ENCODE measurements at regions not wholly inside any gene's neighbourhood (a gene's known extent, or its start where the extent isn't known, plus 50 kb on each side); places are given as distances from the start of the nearest gene placed in this dataset.

- intact Hi-C loops (cut with DNase I): no loop called here
- Histone ChIP-seq H3K27me3 (no peaks in the 10 kb centered on the region), H3K4me1 (no peaks in the 10 kb centered on the region), H3K9me3 (no peaks in the 10 kb centered on the region), H3K36me3 (no peaks in the 10 kb centered on the region), H3K27ac (no peak overlapping the region), H3K4me3 (no peak overlapping the region)
- no peak for DNase-seq (ENCODE audit: extremely low spot score in 2 of 2)
- no peak for TF ChIP-seq POLR2AphosphoS5 (IDR thresholded peaks at IDR 0.05; ENCODE audit: insufficient read depth in 1 of 2, low read depth in 1 of 2)
- no peak for TF ChIP-seq POLR2A (IDR thresholded peaks at IDR 0.05)
- no peak for TF ChIP-seq CTCF (IDR thresholded peaks at IDR 0.05)
Observed at GRCh38 chr3:28066020-28066419, 175.4 kb upstream of the CMC1 start.

GRCh38 chr3:28067014-28067413 lies 174.4 kb upstream of the CMC1 start:
- H3K36me3 ChIP-seq: no peaks in the 10 kb centered on the region
- no peaks in the 10 kb centered on the region for H3K9me3 ChIP-seq
- H3K4me3 ChIP-seq: no peak overlapping the region
- no peak overlapping the region for H3K27ac ChIP-seq
- H3K4me1 ChIP-seq: no peaks in the 10 kb centered on the region
- TF ChIP-seq POLR2AphosphoS5 (IDR thresholded peaks at IDR 0.05; ENCODE audit: insufficient read depth in 1 of 2, low read depth in 1 of 2) (no peak), POLR2A (IDR thresholded peaks at IDR 0.05) (no peak), CTCF (IDR thresholded peaks at IDR 0.05) (no peak)
- no peak for DNase-seq (ENCODE audit: extremely low spot score in 2 of 2)
- intact Hi-C loops (cut with DNase I): no loop called here
- H3K27me3 ChIP-seq: no peaks in the 10 kb centered on the region

DNA sequence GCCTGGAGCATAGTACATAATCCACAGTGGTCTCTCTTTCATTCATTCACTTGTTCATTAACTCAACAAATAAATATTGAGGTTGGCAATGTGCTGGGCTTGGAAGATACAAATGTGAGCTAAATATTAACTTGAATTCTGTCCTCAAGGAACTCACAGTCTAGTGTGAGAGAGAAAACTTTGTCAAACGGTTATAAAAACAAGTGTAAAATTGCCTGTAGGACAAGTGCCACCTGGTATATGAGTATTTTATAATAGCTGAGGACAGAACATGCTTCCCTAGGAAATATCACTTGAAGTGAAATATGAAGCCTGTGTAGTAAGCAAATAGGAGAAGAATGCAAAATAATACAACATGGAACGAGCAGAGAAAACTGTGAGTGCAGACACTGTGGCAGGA lies 173.1 kb upstream of the CMC1 start:
- H3K36me3 ChIP-seq: no peaks in the 10 kb centered on the region
- intact Hi-C loops (cut with DNase I): no loop called here
- H3K4me3 ChIP-seq: no peak overlapping the region
- TF ChIP-seq POLR2AphosphoS5 (IDR thresholded peaks at IDR 0.05; ENCODE audit: insufficient read depth in 1 of 2, low read depth in 1 of 2): no peak
- no peak overlapping the region for H3K27ac ChIP-seq
- H3K9me3 ChIP-seq: no peaks in the 10 kb centered on the region
- H3K4me1 ChIP-seq: no peaks in the 10 kb centered on the region
- H3K27me3 ChIP-seq: no peaks in the 10 kb centered on the region
- no peak for DNase-seq (ENCODE audit: extremely low spot score in 2 of 2)

DNA sequence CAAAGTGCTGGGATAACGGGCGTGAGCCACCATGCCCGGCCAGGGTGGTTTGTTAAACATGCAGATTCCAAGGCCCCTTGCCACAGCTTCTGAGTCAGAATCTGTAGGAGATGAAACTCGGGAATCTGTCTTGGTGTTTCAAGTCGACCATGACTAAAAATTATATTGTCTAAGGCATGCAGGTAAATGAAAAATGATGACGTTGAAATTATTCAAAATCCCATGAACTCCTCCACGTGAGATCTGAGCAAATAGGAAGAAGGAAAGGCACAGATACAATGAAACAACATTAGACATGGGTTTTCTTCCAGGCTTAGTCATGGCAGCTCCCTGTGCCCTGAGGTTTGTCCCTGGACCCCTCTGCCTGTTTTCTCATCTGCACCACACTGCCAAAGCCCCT lies 172.0 kb upstream of the CMC1 start:
- no peaks in the 10 kb centered on the region for H3K4me1 ChIP-seq
- H3K4me3 ChIP-seq: no peak overlapping the region
- no peaks in the 10 kb centered on the region for H3K36me3 ChIP-seq
- H3K27me3 ChIP-seq: no peaks in the 10 kb centered on the region
- H3K27ac ChIP-seq: no peak overlapping the region
- intact Hi-C loops (cut with DNase I): no loop called here
- no peak for DNase-seq (ENCODE audit: extremely low spot score in 2 of 2)
- TF ChIP-seq POLR2A (IDR thresholded peaks at IDR 0.05) (no peak), POLR2AphosphoS5 (IDR thresholded peaks at IDR 0.05; ENCODE audit: insufficient read depth in 1 of 2, low read depth in 1 of 2) (no peak), CTCF (IDR thresholded peaks at IDR 0.05) (no peak)
- H3K9me3 ChIP-seq: no peaks in the 10 kb centered on the region

DNA sequence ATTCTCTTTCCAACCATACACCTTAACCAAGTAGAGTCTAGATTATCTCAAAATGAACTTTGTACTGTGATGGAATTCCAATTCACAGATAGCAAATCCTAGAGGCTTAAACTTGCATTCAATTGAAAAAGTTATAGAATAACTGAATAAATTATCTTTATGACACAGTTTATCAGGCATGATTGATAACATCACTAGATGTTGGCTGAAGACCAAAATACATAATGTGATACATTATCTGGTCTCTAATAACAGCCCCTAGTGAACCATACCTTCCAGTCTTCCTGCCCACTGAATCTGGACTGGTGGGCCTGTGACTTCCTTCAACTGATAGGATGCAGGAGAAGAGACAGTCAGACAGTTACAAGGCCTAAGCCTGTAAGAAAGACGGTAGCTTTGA lies 165.2 kb upstream of the CMC1 start:
- no peaks in the 10 kb centered on the region for H3K27me3 ChIP-seq
- intact Hi-C loops (cut with DNase I): no loop called here
- no peak for DNase-seq (ENCODE audit: extremely low spot score in 2 of 2)
- H3K4me3 ChIP-seq: no peak overlapping the region
- no peaks in the 10 kb centered on the region for H3K9me3 ChIP-seq
- TF ChIP-seq POLR2AphosphoS5 (IDR thresholded peaks at IDR 0.05; ENCODE audit: insufficient read depth in 1 of 2, low read depth in 1 of 2) (no peak), CTCF (IDR thresholded peaks at IDR 0.05) (no peak), POLR2A (IDR thresholded peaks at IDR 0.05) (no peak)
- H3K4me1 ChIP-seq: no peaks in the 10 kb centered on the region
- no peak overlapping the region for H3K27ac ChIP-seq
- no peaks in the 10 kb centered on the region for H3K36me3 ChIP-seq

GRCh38 chr3:28077572-28077971 lies 163.8 kb upstream of the CMC1 start:
- TF ChIP-seq POLR2A (IDR thresholded peaks at IDR 0.05): no peak
- no peak for TF ChIP-seq POLR2AphosphoS5 (IDR thresholded peaks at IDR 0.05; ENCODE audit: insufficient read depth in 1 of 2, low read depth in 1 of 2)
- no peak for TF ChIP-seq CTCF (IDR thresholded peaks at IDR 0.05)
- no peaks in the 10 kb centered on the region for H3K36me3 ChIP-seq
- intact Hi-C loops (cut with DNase I): no loop called here
- no peak for DNase-seq (ENCODE audit: extremely low spot score in 2 of 2)
- H3K9me3 ChIP-seq: no peaks in the 10 kb centered on the region
- H3K4me1 ChIP-seq: no peaks in the 10 kb centered on the region
- no peak overlapping the region for H3K4me3 ChIP-seq
- H3K27ac ChIP-seq: no peak overlapping the region
- no peaks in the 10 kb centered on the region for H3K27me3 ChIP-seq
